NB4 (cell line): ENCODE measurements at regions not wholly inside any gene's neighbourhood (a gene's known extent, or its start where the extent isn't known, plus 50 kb on each side); places are given as distances from the start of the nearest gene placed in this dataset.

Experiments
- CTCF ChIP-seq: IDR thresholded peaks from one replicate; pipeline ENCODE4 v1.5.1; 2012; ENCODE audit warnings: low read depth, low read length
- POLR2A ChIP-seq: IDR thresholded peaks from 2 replicates; pipeline ENCODE4 v1.6.1; 2011; ENCODE audit warnings: mild to moderate bottlenecking; ENCODE audit not compliant: insufficient read length; ENCODE audit errors: extremely low read depth

DNA sequence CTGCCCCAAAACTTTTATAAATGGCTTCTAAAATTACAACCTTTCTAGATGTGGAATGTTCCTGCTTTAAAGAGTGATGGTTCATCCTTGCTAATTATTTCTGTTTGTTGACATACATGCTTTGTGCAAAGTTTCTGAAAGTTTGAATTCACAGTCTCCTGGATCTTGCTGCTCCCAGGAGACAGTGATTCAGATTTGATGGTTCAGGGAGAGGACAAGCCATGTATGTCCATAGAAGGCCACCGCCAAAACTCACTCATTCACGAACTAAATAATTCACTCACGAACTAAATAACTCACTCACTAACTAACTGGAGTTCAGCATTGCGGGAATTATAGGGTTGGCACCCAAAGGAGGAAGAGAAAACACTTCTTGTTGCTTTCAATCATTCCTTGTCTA is 416.5 kb upstream of the ZEB2 start:
- TF ChIP-seq CTCF (no peak), POLR2A (no peak)
